Smooth muscle cell (in vitro differentiated cells): ENCODE measurements at regions not wholly inside any gene's neighbourhood (a gene's known extent, or its start where the extent isn't known, plus 50 kb on each side); places are given as distances from the start of the nearest gene placed in this dataset.

Experiments
- DNase-seq: peaks from one replicate; lab custom pipeline; 2025; ENCODE audit not compliant: unreplicated experiment; lab: John Stamatoyannopoulos, UW
- H2AFZ ChIP-seq: fragments of 200-600 bp; sonication (generic); 2 replicates; pipeline ENCODE4 v1.6.0; 2016; ENCODE audit warnings: antibody characterized with exemption, low read depth, mild to moderate bottlenecking
- H3F3A ChIP-seq: fragments of 200-600 bp; sonication (generic); 2 replicates; pipeline ENCODE4 v1.6.0; 2017; ENCODE audit warnings: antibody characterized with exemption, low read depth
- H3K27ac ChIP-seq: fragments of 200-600 bp; sonication (generic); 2 replicates; pipeline ENCODE4 v1.5.1; 2016; ENCODE audit warnings: low read depth, mild to moderate bottlenecking
- H3K27me3 ChIP-seq: fragments of 200-600 bp; sonication (generic); 2 replicates; pipeline ENCODE4 v1.6.1; 2016; ENCODE audit warnings: low read depth, mild to moderate bottlenecking
- H3K36me3 ChIP-seq: fragments of 200-600 bp; sonication (generic); 2 replicates; pipeline ENCODE4 v1.5.1; 2016; ENCODE audit warnings: low read depth
- H3K4me1 ChIP-seq: fragments of 200-600 bp; sonication (generic); 2 replicates; pipeline ENCODE4 v1.5.1; 2016; ENCODE audit warnings: low read depth
- H3K4me2 ChIP-seq: fragments of 200-600 bp; sonication (generic); 2 replicates; pipeline ENCODE4 v1.6.0; 2016; ENCODE audit warnings: mild to moderate bottlenecking
- H3K4me3 ChIP-seq: fragments of 200-600 bp; sonication (generic); 2 replicates; pipeline ENCODE4 v1.5.1; 2016; ENCODE audit warnings: mild to moderate bottlenecking
- H3K79me2 ChIP-seq: fragments of 200-600 bp; sonication (generic); 2 replicates; pipeline ENCODE4 v1.6.0; 2016; ENCODE audit warnings: low read depth, mild to moderate bottlenecking
- H3K9ac ChIP-seq: fragments of 200-600 bp; sonication (generic); 2 replicates; pipeline ENCODE4 v1.6.0; 2016; ENCODE audit warnings: low read depth
- H3K9me3 ChIP-seq: fragments of 200-600 bp; sonication (generic); replicated peaks from 2 replicates; pipeline ENCODE4 v1.5.1; 2016; ENCODE audit warnings: low read depth
- H4K20me1 ChIP-seq: fragments of 200-600 bp; sonication (generic); 2 replicates; pipeline ENCODE4 v1.6.0; 2016; ENCODE audit warnings: low read depth
- WGBS: methylation state at CpG from one replicate; pipeline ENCODE4 v1.1.7; 2016; ENCODE audit warnings: low lambda C conversion rate; 5-methylcytosine and 5-hydroxymethylcytosine counted together
- TF ChIP-seq, protein P1 (sequence below): fragments of 200-600 bp; sonication (generic); IDR thresholded peaks from 2 replicates; pipeline ENCODE4 v1.5.1; 2017; ENCODE audit warnings: borderline replicate concordance, mild to moderate bottlenecking, antibody characterized with exemption; ENCODE audit not compliant: insufficient read depth, poor library complexity, severe bottlenecking

DNA sequence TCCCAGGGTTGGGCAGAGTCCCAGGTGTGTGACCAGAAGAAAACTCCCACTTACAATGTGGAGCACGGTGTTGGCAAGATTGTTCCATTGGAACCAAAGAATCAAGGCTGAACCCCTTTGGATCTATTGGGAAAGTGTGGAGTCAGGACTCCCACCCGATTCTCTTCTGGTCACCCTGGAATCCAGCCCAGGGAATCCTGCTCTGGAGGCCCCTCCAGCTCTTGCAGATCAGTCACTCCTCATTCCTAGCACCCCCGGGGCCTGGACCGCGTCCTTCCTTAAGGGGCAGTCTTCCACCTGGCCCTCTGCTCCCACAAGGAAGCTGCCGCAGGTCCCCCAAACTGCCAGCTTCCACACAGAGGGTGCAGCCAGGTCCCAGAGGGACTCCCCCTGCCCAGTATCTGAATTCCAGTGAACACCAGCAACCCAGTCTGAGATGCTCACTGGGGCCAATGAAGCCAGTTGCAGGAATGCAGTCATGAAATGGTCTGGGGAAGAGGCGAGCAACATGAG is 170.1 kb downstream of the GADD45G start:
- Histone ChIP-seq H3K27me3 (no peaks in the 10 kb centered on the region), H3K9me3 (no peaks in the 10 kb centered on the region), H3K4me2 (no peak overlapping the region), H3K27ac (no peak overlapping the region), H3K4me1 (peaks cover 9% of the 10 kb centered on the region), H3K79me2 (no peaks in the 10 kb centered on the region), H3K4me3 (no peak overlapping the region), H2AFZ (no peak overlapping the region), H4K20me1 (no peaks in the 10 kb centered on the region), H3K36me3 (no peaks in the 10 kb centered on the region), H3K9ac (no peak overlapping the region), H3F3A (no peaks in the 10 kb centered on the region)
- TF ChIP-seq, protein P1, sequence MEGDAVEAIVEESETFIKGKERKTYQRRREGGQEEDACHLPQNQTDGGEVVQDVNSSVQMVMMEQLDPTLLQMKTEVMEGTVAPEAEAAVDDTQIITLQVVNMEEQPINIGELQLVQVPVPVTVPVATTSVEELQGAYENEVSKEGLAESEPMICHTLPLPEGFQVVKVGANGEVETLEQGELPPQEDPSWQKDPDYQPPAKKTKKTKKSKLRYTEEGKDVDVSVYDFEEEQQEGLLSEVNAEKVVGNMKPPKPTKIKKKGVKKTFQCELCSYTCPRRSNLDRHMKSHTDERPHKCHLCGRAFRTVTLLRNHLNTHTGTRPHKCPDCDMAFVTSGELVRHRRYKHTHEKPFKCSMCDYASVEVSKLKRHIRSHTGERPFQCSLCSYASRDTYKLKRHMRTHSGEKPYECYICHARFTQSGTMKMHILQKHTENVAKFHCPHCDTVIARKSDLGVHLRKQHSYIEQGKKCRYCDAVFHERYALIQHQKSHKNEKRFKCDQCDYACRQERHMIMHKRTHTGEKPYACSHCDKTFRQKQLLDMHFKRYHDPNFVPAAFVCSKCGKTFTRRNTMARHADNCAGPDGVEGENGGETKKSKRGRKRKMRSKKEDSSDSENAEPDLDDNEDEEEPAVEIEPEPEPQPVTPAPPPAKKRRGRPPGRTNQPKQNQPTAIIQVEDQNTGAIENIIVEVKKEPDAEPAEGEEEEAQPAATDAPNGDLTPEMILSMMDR = no peak
- DNase-seq = no peak
- WGBS = 98% methylated on average over 7 of the region's 7 CpGs

- H3F3A ChIP-seq = no peaks in the 10 kb centered on the region
- WGBS = 90% methylated on average over 6 of the region's 6 CpGs
- TF ChIP-seq, protein P1 = no peak
Observed at GRCh38 chr9:89775641-89776040, 170.8 kb downstream of the GADD45G start.

GRCh38 chr9:89776795-89777525 is 172.1 kb downstream of the GADD45G start:
- DNase-seq = no peak
- Histone ChIP-seq H3K36me3 (no peaks in the 10 kb centered on the region), H3K4me2 (no peak overlapping the region), H3K9me3 (no peaks in the 10 kb centered on the region), H2AFZ (no peak overlapping the region), H3K79me2 (no peaks in the 10 kb centered on the region), H4K20me1 (no peaks in the 10 kb centered on the region), H3K4me1 (peaks cover 9% of the 10 kb centered on the region), H3K27me3 (no peaks in the 10 kb centered on the region), H3K27ac (no peak overlapping the region), H3K9ac (no peak overlapping the region), H3K4me3 (no peak overlapping the region), H3F3A (no peaks in the 10 kb centered on the region)
- TF ChIP-seq, protein P1 = no peak
- WGBS = 76% methylated on average over 11 of the region's 11 CpGs

More at GRCh38 chr9:89775641-89776040, 170.8 kb downstream of the GADD45G start:
- no peak overlapping the region for H3K4me3 ChIP-seq
- DNase-seq = no peak
- H4K20me1 ChIP-seq = no peaks in the 10 kb centered on the region
- no peak overlapping the region for H3K27ac ChIP-seq
- H3K36me3 ChIP-seq = no peaks in the 10 kb centered on the region
- H3K4me2 ChIP-seq = no peak overlapping the region
- no peaks in the 10 kb centered on the region for H3K9me3 ChIP-seq
- no peak overlapping the region for H3K9ac ChIP-seq
- no peaks in the 10 kb centered on the region for H3K27me3 ChIP-seq
- no peaks in the 10 kb centered on the region for H3K79me2 ChIP-seq
- no peak overlapping the region for H2AFZ ChIP-seq
- H3K4me1 ChIP-seq = peaks cover 9% of the 10 kb centered on the region

DNA sequence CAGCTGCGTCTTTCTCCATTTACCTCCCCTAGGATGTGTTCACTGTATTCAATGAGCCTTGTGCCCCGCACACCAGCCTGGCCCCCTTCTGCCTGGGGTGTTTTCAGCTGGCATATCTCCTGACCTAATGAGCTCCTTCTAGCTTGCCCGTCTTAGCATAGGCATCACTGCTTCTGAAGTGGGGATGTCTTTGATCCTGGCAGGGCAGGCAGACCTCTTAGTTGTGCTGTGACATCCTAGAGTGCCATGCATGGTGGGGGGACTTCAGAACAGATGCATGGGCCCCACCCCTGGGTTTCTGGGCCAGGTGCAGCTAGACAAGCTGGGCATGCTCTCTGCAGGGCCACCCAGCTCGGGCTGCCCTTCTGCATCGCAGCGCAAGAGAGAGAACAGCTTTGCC is 172.7 kb downstream of the GADD45G start:
- Histone ChIP-seq H3K36me3 (no peaks in the 10 kb centered on the region), H4K20me1 (no peaks in the 10 kb centered on the region), H3K9ac (no peak overlapping the region), H3K27ac (no peak overlapping the region), H3K79me2 (no peaks in the 10 kb centered on the region), H3F3A (no peaks in the 10 kb centered on the region), H3K9me3 (no peaks in the 10 kb centered on the region), H3K4me2 (no peak overlapping the region), H3K4me1 (peaks cover 9% of the 10 kb centered on the region), H2AFZ (no peak overlapping the region), H3K27me3 (no peaks in the 10 kb centered on the region), H3K4me3 (no peak overlapping the region)
- TF ChIP-seq, protein P1 = no peak
- 83% methylated on average over 6 of the region's 6 CpGs for WGBS
- DNase-seq = no peak
